Tibial artery (tissue), 4 donors: ENCODE measurements at regions not wholly inside any gene's neighbourhood (a gene's known extent, or its start where the extent isn't known, plus 50 kb on each side); places are given as distances from the start of the nearest gene placed in this dataset.

ENCODE experiments used
- DNase-seq, 2 donors: peaks; one replicate each; pipeline ENCODE4 v3.0.0-alpha.2; 2019
- H3K27ac ChIP-seq, 2 donors: fragments of 200-600 bp; sonication (generic) in 1 of 2; 1 replicate in 1 of 2; 2 replicates in 1 of 2; pipeline ENCODE4 v1.5.1; 2018 to 2019; ENCODE audit warnings: mild to moderate bottlenecking in 1 of 2
- H3K27me3 ChIP-seq, 2 donors: fragments of 200-600 bp; sonication (generic) in 1 of 2; one replicate each; pipeline versions ENCODE4 v1.5.1 to v1.6.0; 2016 to 2019
- H3K36me3 ChIP-seq, 3 donors: fragments of 200-600 bp; sonication (generic) in 2 of 3; one replicate each; pipeline ENCODE4 v1.5.1; 2016 to 2019; ENCODE audit warnings: mild to moderate bottlenecking in 2 of 3
- H3K4me1 ChIP-seq, 4 donors: fragments of 200-600 bp; sonication (generic) in 2 of 4; 1 replicate in 3 of 4; 2 replicates in 1 of 4; pipeline ENCODE4 v1.5.1; 2016 to 2019
- H3K4me3 ChIP-seq, 2 donors: fragments of 200-600 bp; sonication (generic) in 1 of 2; 1 replicate in 1 of 2; 2 replicates in 1 of 2; pipeline ENCODE4 v1.5.1; 2018 to 2019; ENCODE audit warnings: mild to moderate bottlenecking in 2 of 2
- H3K9me3 ChIP-seq, 3 donors: fragments of 200-600 bp; sonication (generic) in 1 of 3; one replicate each; pipeline ENCODE4 v1.5.1; 2016 to 2019
- CTCF ChIP-seq, 2 experiments: fragments of 200-600 bp in 1 of 2; fragments of 450-650 bp in 1 of 2; IDR thresholded peaks; one replicate each; pipeline ENCODE4 v1.5.1; 2017 to 2019; ENCODE audit warnings: antibody characterized with exemption in 2 of 2, mild to moderate bottlenecking in 1 of 2, moderate library complexity in 1 of 2
- intact Hi-C: fragments of 100-400 bp; cut with DNase I; formaldehyde crosslinking; loops from one replicate; pipeline ENCODE4 v1.15.0; 2023; ENCODE audit warnings: low total_unique reads

GRCh38 chr1:51025374-51025773 lies 55.3 kb downstream of the CDKN2C start:
- no peaks in the 10 kb centered on the region for H3K27me3 ChIP-seq
- TF ChIP-seq CTCF (IDR thresholded peaks at IDR 0.05): no peak
- intact Hi-C loops: no loop called here
- H3K36me3 ChIP-seq: no peaks in the 10 kb centered on the region
- H3K9me3 ChIP-seq: no peaks in the 10 kb centered on the region
- H3K4me1 ChIP-seq: no peaks in the 10 kb centered on the region
- DNase-seq: no peak
- H3K27ac ChIP-seq: no peak overlapping the region
- no peak overlapping the region for H3K4me3 ChIP-seq

GRCh38 chr1:51032936-51033335 lies 62.9 kb downstream of the CDKN2C start:
- H3K27ac ChIP-seq: no peak overlapping the region
- H3K4me3 ChIP-seq: no peak overlapping the region
- DNase-seq: no peak
- TF ChIP-seq CTCF (IDR thresholded peaks at IDR 0.05): no peak
- H3K36me3 ChIP-seq: no peaks in the 10 kb centered on the region
- no peaks in the 10 kb centered on the region for H3K9me3 ChIP-seq
- H3K4me1 ChIP-seq: no peaks in the 10 kb centered on the region
- intact Hi-C loops: loop anchor here (10.0 kb wide), 1 partner anchor 98 kb away; no protein-coding TSS in a partner anchor
- H3K27me3 ChIP-seq: no peaks in the 10 kb centered on the region

GRCh38 chr1:51044199-51044598 lies 57.8 kb upstream of the C1orf185 start:
- H3K27ac ChIP-seq: no peak overlapping the region
- H3K27me3 ChIP-seq: no peaks in the 10 kb centered on the region
- TF ChIP-seq CTCF (IDR thresholded peaks at IDR 0.05): no peak
- intact Hi-C loops: loop anchor here (5.0 kb wide), 1 partner anchor 267 kb away; no protein-coding TSS in a partner anchor
- no peak for DNase-seq
- peaks cover 0 to 7% (median 0%) of the 10 kb centered on the region in 3 donors for H3K9me3 ChIP-seq
- no peak overlapping the region for H3K4me3 ChIP-seq
- H3K4me1 ChIP-seq: no peaks in the 10 kb centered on the region
- H3K36me3 ChIP-seq: no peaks in the 10 kb centered on the region

- no peak for DNase-seq
- H3K9me3 ChIP-seq: peaks cover 0 to under 1% (median 0%) of the 10 kb centered on the region in 3 donors
- intact Hi-C loops: loop anchor here (5.0 kb wide), 1 partner anchor 268 kb away; no protein-coding TSS in a partner anchor
- no peak overlapping the region for H3K27ac ChIP-seq
- TF ChIP-seq CTCF (IDR thresholded peaks at IDR 0.05): peak; percentile 30 to 41
- no peaks in the 10 kb centered on the region for H3K36me3 ChIP-seq
- no peaks in the 10 kb centered on the region for H3K27me3 ChIP-seq
- H3K4me1 ChIP-seq: no peaks in the 10 kb centered on the region
- no peak overlapping the region for H3K4me3 ChIP-seq
These were observed 57.2 kb upstream of the C1orf185 start for GRCh38 chr1:51044834-51045233.

GRCh38 chr1:51048021-51048420 lies 54.0 kb upstream of the C1orf185 start:
- H3K27ac ChIP-seq: no peak overlapping the region
- H3K36me3 ChIP-seq: no peaks in the 10 kb centered on the region
- no peak for DNase-seq
- peaks cover 0 to 9% (median 0%) of the 10 kb centered on the region in 3 donors for H3K9me3 ChIP-seq
- H3K4me3 ChIP-seq: no peak overlapping the region
- intact Hi-C loops: no loop called here
- TF ChIP-seq CTCF (IDR thresholded peaks at IDR 0.05): no peak
- no peaks in the 10 kb centered on the region for H3K27me3 ChIP-seq
- H3K4me1 ChIP-seq: no peaks in the 10 kb centered on the region

GRCh38 chr1:51048670-51049069 lies 53.4 kb upstream of the C1orf185 start:
- no peak for TF ChIP-seq CTCF (IDR thresholded peaks at IDR 0.05)
- Histone ChIP-seq H3K27me3 (no peaks in the 10 kb centered on the region), H3K27ac (no peak overlapping the region), H3K9me3 (peaks cover 0 to 9% (median 3%) of the 10 kb centered on the region in 3 donors), H3K36me3 (no peaks in the 10 kb centered on the region), H3K4me3 (no peak overlapping the region), H3K4me1 (no peaks in the 10 kb centered on the region)
- no peak for DNase-seq
- intact Hi-C loops: no loop called here
